Panc1 (cell line): ENCODE measurements at regions not wholly inside any gene's neighbourhood (a gene's known extent, or its start where the extent isn't known, plus 50 kb on each side); places are given as distances from the start of the nearest gene placed in this dataset.

Source experiments
- ATAC-seq: fragments of 200-7000 bp; cut with Tn5 transposase; 2 replicates; pipeline ENCODE4 v1.9.1; 2020; ENCODE audit warnings: mild to moderate bottlenecking, moderate library complexity
- BruUV-seq: library from RNA; stranded (reverse); fragments of 400-500 nt; replicated peaks from 2 replicates; lab custom pipeline; 2021; lab: Mats Ljungman, UMichigan
- CTCF ChIA-PET: fragments of 300-600 bp; sonication (Branson Sonifier 250); formaldehyde crosslinking; loops from one replicate; lab custom pipeline; 2022; ENCODE audit warnings: antibody characterized with exemption; lab: Charles Lee
- POLR2A ChIA-PET: fragments of 300-600 bp; sonication (Branson Sonifier 250); formaldehyde crosslinking; loops from one replicate; lab custom pipeline; 2022; ENCODE audit warnings: antibody characterized with exemption; lab: Charles Lee
- DNase-seq: peaks from one replicate; pipeline ENCODE4 v3.0.0-alpha.2; 2010; ENCODE audit warnings: low read depth, low spot score
- H3K27ac ChIP-seq: 2 replicates; pipeline ENCODE4 v1.5.1; 2011; ENCODE audit warnings: mild to moderate bottlenecking, low read length, inconsistent platforms
- H3K27me3 ChIP-seq: fragments of 200-500 bp; sonication (Bioruptor generic); 2 replicates; pipeline ENCODE4 v1.6.0; 2014; ENCODE audit warnings: low read length, inconsistent platforms; ENCODE audit not compliant: control insufficient read depth, insufficient read depth
- H3K36me3 ChIP-seq: fragments of 200-500 bp; sonication (Bioruptor generic); 2 replicates; pipeline ENCODE4 v1.5.1; 2014; ENCODE audit warnings: inconsistent platforms, mild to moderate bottlenecking, low read length, moderate library complexity; ENCODE audit not compliant: control insufficient read depth, insufficient read depth
- H3K4me1 ChIP-seq: 2 replicates; pipeline ENCODE4 v1.5.1; 2011; ENCODE audit warnings: inconsistent platforms, mild to moderate bottlenecking, low read length, moderate library complexity; ENCODE audit not compliant: control insufficient read depth, insufficient read depth
- H3K4me3 ChIP-seq, 2 experiments: 2 replicates each; pipeline ENCODE4 v1.5.1; 2011 to 2012; ENCODE audit warnings: low read depth in 2 of 2, low read length in 2 of 2, mild to moderate bottlenecking in 2 of 2, inconsistent platforms in 1 of 2, moderate library complexity in 1 of 2
- H3K9me3 ChIP-seq: fragments of 200-500 bp; sonication (Bioruptor generic); 2 replicates; pipeline ENCODE4 v1.5.1; 2014; ENCODE audit warnings: low read depth, mild to moderate bottlenecking, inconsistent platforms, low read length, moderate library complexity; ENCODE audit not compliant: control insufficient read depth, insufficient read depth
- POLR2AphosphoS5 ChIP-seq: IDR thresholded peaks from 2 replicates; pipeline ENCODE4 v1.6.1; 2012; ENCODE audit warnings: mild to moderate bottlenecking, low read depth, low read length, moderate library complexity
- SIN3A ChIP-seq: IDR thresholded peaks from 2 replicates; pipeline ENCODE4 v1.6.1; 2012; ENCODE audit warnings: low read depth, mild to moderate bottlenecking, low read length, moderate library complexity, borderline replicate concordance; ENCODE audit not compliant: insufficient read depth
- TCF7L2 ChIP-seq: IDR thresholded peaks from 2 replicates; pipeline ENCODE4 v1.6.1; 2011; ENCODE audit warnings: mild to moderate bottlenecking, low read depth, low read length, inconsistent platforms
- in situ Hi-C: cut with HindIII; loops from 2 replicates; pipeline ENCODE4 v1.10.0; 2016; ENCODE audit warnings: low sequenced_read_pairs, low pct_unique_long_range_greater_than_20kb
- intact Hi-C: fragments of 100-400 bp; cut with micrococcal nuclease; formaldehyde crosslinking; loops from one replicate; pipeline ENCODE4 v1.10.0; 2022; ENCODE audit not compliant: unreplicated experiment
- TF ChIP-seq, protein P1 (sequence below), 2 experiments: IDR thresholded peaks; 2 replicates each; pipeline ENCODE4 v1.6.1; 2011 to 2012; ENCODE audit warnings: low read depth in 2 of 2, control low read depth in 1 of 2, low read length in 1 of 2, mild to moderate bottlenecking in 1 of 2, moderate library complexity in 1 of 2; ENCODE audit not compliant: insufficient read depth in 1 of 2
- TF ChIP-seq, protein P2 (sequence below): fragments of 450-650 bp; IDR thresholded peaks from 2 replicates; pipeline ENCODE4 v1.5.1; 2017; ENCODE audit warnings: mild to moderate bottlenecking

GRCh38 chr2:242031481-242032019 lies 162.0 kb downstream of the RTP5 start:
- no peak for TF ChIP-seq TCF7L2
- TF ChIP-seq SIN3A: no peak
- no peak for TF ChIP-seq POLR2AphosphoS5
- TF ChIP-seq, protein P1, sequence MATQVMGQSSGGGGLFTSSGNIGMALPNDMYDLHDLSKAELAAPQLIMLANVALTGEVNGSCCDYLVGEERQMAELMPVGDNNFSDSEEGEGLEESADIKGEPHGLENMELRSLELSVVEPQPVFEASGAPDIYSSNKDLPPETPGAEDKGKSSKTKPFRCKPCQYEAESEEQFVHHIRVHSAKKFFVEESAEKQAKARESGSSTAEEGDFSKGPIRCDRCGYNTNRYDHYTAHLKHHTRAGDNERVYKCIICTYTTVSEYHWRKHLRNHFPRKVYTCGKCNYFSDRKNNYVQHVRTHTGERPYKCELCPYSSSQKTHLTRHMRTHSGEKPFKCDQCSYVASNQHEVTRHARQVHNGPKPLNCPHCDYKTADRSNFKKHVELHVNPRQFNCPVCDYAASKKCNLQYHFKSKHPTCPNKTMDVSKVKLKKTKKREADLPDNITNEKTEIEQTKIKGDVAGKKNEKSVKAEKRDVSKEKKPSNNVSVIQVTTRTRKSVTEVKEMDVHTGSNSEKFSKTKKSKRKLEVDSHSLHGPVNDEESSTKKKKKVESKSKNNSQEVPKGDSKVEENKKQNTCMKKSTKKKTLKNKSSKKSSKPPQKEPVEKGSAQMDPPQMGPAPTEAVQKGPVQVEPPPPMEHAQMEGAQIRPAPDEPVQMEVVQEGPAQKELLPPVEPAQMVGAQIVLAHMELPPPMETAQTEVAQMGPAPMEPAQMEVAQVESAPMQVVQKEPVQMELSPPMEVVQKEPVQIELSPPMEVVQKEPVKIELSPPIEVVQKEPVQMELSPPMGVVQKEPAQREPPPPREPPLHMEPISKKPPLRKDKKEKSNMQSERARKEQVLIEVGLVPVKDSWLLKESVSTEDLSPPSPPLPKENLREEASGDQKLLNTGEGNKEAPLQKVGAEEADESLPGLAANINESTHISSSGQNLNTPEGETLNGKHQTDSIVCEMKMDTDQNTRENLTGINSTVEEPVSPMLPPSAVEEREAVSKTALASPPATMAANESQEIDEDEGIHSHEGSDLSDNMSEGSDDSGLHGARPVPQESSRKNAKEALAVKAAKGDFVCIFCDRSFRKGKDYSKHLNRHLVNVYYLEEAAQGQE (IDR thresholded peaks at IDR 0.05; ENCODE audit: insufficient read depth in 1 of 2, low read depth in 2 of 2, low read length in 1 of 2): no peak
- TF ChIP-seq, protein P2, sequence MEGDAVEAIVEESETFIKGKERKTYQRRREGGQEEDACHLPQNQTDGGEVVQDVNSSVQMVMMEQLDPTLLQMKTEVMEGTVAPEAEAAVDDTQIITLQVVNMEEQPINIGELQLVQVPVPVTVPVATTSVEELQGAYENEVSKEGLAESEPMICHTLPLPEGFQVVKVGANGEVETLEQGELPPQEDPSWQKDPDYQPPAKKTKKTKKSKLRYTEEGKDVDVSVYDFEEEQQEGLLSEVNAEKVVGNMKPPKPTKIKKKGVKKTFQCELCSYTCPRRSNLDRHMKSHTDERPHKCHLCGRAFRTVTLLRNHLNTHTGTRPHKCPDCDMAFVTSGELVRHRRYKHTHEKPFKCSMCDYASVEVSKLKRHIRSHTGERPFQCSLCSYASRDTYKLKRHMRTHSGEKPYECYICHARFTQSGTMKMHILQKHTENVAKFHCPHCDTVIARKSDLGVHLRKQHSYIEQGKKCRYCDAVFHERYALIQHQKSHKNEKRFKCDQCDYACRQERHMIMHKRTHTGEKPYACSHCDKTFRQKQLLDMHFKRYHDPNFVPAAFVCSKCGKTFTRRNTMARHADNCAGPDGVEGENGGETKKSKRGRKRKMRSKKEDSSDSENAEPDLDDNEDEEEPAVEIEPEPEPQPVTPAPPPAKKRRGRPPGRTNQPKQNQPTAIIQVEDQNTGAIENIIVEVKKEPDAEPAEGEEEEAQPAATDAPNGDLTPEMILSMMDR: no peak
- Histone ChIP-seq H3K27me3 (no peaks in the 10 kb centered on the region; the same call in 1 of the 2 replicates), H3K4me3 (no peak overlapping the region), H3K27ac (no peak overlapping the region), H3K36me3 (no peaks in the 10 kb centered on the region), H3K9me3 (no peaks in the 10 kb centered on the region), H3K4me1 (no peaks in the 10 kb centered on the region)
- in situ Hi-C loops: no loop called here
- no TSS peak for BruUV-seq
- intact Hi-C loops: no loop called here
- POLR2A ChIA-PET: no interaction called here
- ATAC-seq (no peak), DNase-seq (no peak)
- CTCF ChIA-PET: no interaction called here

DNA sequence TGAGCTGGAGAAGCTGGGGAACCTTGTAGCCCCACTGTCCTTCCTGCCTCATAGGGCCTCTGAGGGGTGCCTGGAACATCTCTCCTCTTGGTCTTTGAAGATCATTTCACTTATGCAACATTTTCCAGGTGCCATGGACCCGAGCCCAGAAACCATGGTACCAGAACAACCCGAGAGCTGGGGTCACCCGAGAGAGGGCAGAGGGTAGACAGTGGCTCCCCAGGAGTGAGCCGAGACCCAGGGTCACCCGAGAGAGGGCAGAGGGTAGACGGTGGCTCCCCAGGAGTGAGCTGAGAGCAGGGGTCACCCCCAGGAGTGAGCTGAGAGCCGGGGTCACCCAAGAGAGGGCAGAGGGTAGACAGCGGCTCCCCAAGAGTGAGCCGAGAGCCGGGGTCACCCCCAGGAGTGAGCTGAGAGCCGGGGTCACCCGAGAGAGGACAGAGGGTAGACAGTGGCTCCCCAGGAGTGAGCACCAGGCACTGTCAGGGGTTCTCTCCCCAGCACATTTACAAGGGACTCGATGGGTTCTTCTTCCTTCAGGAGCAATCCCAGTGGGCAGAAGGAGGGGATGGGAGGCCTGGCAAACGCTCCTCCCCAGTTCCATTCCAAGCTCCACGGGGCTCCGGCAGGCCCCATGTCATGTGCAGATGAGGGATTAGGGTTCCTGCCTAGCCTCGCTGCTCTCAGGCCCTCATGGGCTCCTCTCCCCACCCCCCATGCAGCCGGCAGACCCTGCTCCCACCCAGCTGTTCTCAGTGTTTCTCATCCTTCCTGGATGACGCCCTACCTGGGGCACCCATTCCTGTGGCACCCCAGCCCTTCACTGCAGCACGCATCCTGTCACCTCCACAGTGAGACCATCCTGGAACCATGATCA lies 163.5 kb downstream of the RTP5 start:
- H3K27ac ChIP-seq: no peak overlapping the region
- no TSS peak for BruUV-seq
- no peaks in the 10 kb centered on the region for H3K9me3 ChIP-seq
- in situ Hi-C loops (no loop called here), intact Hi-C loops (no loop called here)
- no peak for ATAC-seq
- TF ChIP-seq, protein P2: no peak
- TF ChIP-seq, protein P1 (IDR thresholded peaks at IDR 0.05; ENCODE audit: insufficient read depth in 1 of 2, low read depth in 2 of 2, low read length in 1 of 2): no peak
- no peak for TF ChIP-seq POLR2AphosphoS5
- no peak for TF ChIP-seq SIN3A
- H3K36me3 ChIP-seq: no peaks in the 10 kb centered on the region
- peaks cover 3% of the 10 kb centered on the region for H3K27me3 ChIP-seq
- ChIA-PET POLR2A (no interaction called here), CTCF (no interaction called here)
- no peak overlapping the region for H3K4me3 ChIP-seq
- no peaks in the 10 kb centered on the region for H3K4me1 ChIP-seq
- DNase-seq: no peak
